ENCODE measurements at regions not wholly inside any gene's neighbourhood (a gene's known extent, or its start where the extent isn't known, plus 50 kb on each side); places are given as distances from the start of the nearest gene placed in this dataset.

DNA sequence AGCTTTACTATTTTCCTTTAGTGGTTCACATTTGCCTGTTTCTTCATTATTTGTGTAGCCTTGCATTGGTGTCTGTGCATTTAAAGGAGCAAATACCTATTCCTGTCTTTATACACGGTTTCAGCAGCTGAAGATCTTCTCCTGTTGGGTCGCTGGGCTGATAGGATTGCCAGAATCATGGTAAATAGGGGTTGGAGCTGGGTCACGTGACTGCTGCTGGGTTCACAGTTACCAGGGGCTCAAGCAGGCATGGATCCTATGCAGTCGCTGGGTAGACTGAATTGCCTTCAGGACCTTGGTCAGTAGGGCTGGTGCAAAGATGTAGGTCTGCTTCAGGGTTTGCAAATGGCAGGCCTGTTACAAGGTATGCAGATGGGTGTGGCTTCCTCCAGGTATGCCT is 398.4 kb downstream of the RPS29 start:
- no peak overlapping the region for H2BK15ac ChIP-seq (ENCODE audit: low read depth, low read length)
- no peaks in the 10 kb centered on the region for H3K27me3 Mint-ChIP-seq (ENCODE audit: low read depth)
- no peaks in the 10 kb centered on the region for H3K79me1 ChIP-seq (ENCODE audit: insufficient read depth, low read depth, low read length, poor library complexity, severe bottlenecking)
- no peaks in the 10 kb centered on the region for H3K4me1 ChIP-seq (ENCODE audit: insufficient read depth, low read length)
- no peak overlapping the region for H4K8ac ChIP-seq (replicated peaks; ENCODE audit: insufficient read length, low read depth, low read length)
- peaks cover 6 to 7% of the 10 kb centered on the region in 2 experiments for H3K9me3 Mint-ChIP-seq
- H3K4me2 ChIP-seq (ENCODE audit: insufficient read depth, insufficient read length, low read length) = no peak overlapping the region
- H2AK5ac ChIP-seq (ENCODE audit: insufficient read length, low read length) = no peak overlapping the region
- no peaks in the 10 kb centered on the region for H4K20me1 ChIP-seq (ENCODE audit: control insufficient read depth, insufficient read depth, insufficient read length)
- H2AFZ ChIP-seq (ENCODE audit: low read length) = no peak overlapping the region
- WGBS (ENCODE audit: extremely low coverage, insufficient read length, low lambda C conversion rate) = no CpG with 5 or more reads among the region's 4 CpGs
- H2BK20ac ChIP-seq (ENCODE audit: low read depth, low read length, poor library complexity, severe bottlenecking) = no peak overlapping the region
- H2BK12ac ChIP-seq (ENCODE audit: insufficient read length, low read depth, low read length) = no peak overlapping the region
- H3K79me2 ChIP-seq (ENCODE audit: insufficient read depth, low read length) = no peaks in the 10 kb centered on the region
- H3K4me1 Mint-ChIP-seq = peaks cover 7 to 10% of the 10 kb centered on the region in 2 experiments
- no peak overlapping the region for H3T11ph ChIP-seq (ENCODE audit: low read length)
- H3K23me2 ChIP-seq (ENCODE audit: insufficient read length, low read depth, low read length, poor library complexity, severe bottlenecking) = no peaks in the 10 kb centered on the region
- no peak overlapping the region for H3K18ac ChIP-seq (ENCODE audit: insufficient read length, low read depth, low read length)
- H3K27ac Mint-ChIP-seq = no peak overlapping the region
- no peak overlapping the region for H3K56ac ChIP-seq (ENCODE audit: insufficient read length, low read depth, low read length)
- no peak overlapping the region for H3K4ac ChIP-seq (ENCODE audit: low read depth, low read length)
- no peak overlapping the region for H2BK120ac ChIP-seq (ENCODE audit: low read depth, low read length, poor library complexity, severe bottlenecking)
- H3K4me3 Mint-ChIP-seq = no peak overlapping the region
- H2BK5ac ChIP-seq (ENCODE audit: insufficient read length, low read length) = no peak overlapping the region
- H3K23ac ChIP-seq (ENCODE audit: insufficient read length, low read depth, low read length) = no peak overlapping the region
- H3K36me3 Mint-ChIP-seq (ENCODE audit: insufficient read depth in 1 of 3, low read depth in 3 of 3) = peaks cover 0 to 3% (median 0%) of the 10 kb centered on the region in 3 experiments; a peak in 2 of 7 replicates
- no peak for TF ChIP-seq CTCF (conservative IDR thresholded peaks at IDR 0.05)
- H3K27me3 ChIP-seq (ENCODE audit: insufficient read depth, low read length) = no peaks in the 10 kb centered on the region
- no peak overlapping the region for H4K91ac ChIP-seq (ENCODE audit: insufficient read length, low read depth, low read length)
- no peaks in the 10 kb centered on the region for H3K9me3 ChIP-seq (ENCODE audit: control insufficient read depth, low read depth, low read length)
- H3K27ac ChIP-seq (ENCODE audit: insufficient read length, low read depth, low read length) = no peak overlapping the region
- H3K9ac ChIP-seq (ENCODE audit: extremely low read depth, insufficient read length, low read length) = no peak overlapping the region
- no peak overlapping the region for H3K14ac ChIP-seq (ENCODE audit: insufficient read depth, low read length)
- H4K5ac ChIP-seq (ENCODE audit: insufficient read length, low read depth, low read length) = no peak overlapping the region
- DNase-seq = no peak

Measured in H9 (cell line).